ENCODE measurements at regions not wholly inside any gene's neighbourhood (a gene's known extent, or its start where the extent isn't known, plus 50 kb on each side); places are given as distances from the start of the nearest gene placed in this dataset.
"Not testable (repeated sequence)": the region's sequence is repeated elsewhere in the genome, so short reads cannot be mapped to it uniquely, and the experiment has no call there.

DNA sequence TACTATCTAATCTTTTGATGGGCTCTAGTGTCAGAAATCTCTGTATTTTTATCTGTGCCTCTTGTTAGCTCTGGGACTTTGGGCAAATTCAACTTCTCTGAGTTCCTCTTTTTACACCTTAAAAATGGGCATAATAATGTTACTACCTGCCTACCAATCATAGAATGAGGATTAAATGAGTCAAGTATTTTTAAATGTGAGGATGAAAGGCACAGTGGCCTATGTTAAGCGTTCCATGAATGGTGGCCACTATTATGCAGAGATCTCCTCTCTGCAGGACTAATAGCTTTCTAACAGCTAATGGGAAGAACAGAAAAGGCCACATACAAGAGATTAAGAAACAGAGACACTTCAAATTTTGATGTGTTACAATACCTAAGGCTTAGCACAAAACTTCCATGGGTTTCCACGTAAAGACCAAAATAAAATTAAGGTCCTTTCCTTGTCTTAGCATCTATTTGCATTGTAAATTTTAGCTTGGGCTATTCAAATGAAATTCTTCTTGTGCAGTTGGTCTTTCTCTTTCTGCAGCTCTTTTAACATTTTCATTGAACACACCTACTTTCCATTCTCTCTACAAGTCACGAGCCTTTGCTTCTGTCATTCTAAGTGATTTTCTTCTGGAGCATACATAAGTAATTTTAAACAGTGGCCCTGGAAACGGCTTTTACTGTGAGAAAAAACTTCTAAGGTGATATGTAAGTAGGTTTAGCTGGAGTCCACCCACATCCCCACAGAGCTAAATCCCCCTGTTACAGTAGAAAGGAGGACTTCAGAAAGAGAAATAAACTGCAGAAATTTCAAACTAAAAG, 117.9 kb upstream of the MED14 start:
- DNase-seq (ENCODE audit: low read depth) = no peak

DNA sequence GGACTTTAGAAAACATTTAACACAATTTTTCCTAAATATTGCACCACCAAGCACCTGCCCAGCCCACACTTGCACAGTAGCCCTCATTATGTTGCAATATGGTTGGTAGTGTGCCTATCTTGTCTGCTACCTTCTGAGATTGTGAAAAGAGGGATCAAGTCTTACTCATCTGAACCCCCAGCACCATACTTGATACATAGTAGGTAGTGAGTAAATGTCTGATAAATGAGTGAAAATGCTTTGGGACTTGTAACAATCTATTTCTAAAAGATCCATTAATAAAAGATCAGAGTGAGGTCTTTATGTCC, 118.4 kb upstream of the MED14 start:
- no peak for DNase-seq (ENCODE audit: low read depth)

DNA sequence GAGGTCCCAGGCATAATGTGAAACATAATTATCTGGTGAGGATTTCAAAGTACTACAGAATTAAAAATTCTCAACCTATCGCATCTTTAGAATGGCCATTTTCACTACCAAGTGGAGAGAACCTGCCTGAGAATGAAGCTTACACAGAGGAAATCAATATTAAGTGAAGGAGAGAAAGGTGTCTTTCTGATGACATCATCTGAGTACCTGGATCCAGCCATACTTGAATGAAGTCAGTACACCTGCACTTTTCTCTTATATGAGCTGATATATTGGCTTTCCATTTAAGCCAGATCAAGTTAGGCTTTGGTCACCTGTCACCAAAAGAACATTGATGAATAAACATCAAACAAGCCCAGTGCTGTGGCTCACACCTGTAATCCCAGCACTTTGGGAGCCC, 118.9 kb upstream of the MED14 start:
- no peak for DNase-seq (ENCODE audit: low read depth)

DNA sequence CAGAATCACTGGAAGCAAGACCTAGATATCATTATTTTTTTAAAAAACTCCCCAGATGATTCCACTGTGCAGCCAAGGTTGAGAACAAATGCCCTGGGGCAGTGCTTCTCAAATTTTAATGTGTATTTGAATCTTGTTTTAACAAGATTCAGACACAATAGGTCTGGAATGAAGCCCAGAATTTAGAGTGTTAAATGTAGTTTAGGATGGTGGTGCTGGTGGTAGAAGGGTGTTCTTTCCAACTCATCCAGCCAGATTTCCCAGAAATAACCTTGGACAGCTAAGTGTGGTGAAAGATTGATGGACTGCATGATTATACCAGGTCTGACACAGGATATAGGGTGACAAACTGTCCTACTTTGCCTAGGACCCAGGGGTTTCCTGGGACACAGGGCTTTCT, 120.1 kb upstream of the MED14 start:
- DNase-seq (ENCODE audit: low read depth) = no peak

DNA sequence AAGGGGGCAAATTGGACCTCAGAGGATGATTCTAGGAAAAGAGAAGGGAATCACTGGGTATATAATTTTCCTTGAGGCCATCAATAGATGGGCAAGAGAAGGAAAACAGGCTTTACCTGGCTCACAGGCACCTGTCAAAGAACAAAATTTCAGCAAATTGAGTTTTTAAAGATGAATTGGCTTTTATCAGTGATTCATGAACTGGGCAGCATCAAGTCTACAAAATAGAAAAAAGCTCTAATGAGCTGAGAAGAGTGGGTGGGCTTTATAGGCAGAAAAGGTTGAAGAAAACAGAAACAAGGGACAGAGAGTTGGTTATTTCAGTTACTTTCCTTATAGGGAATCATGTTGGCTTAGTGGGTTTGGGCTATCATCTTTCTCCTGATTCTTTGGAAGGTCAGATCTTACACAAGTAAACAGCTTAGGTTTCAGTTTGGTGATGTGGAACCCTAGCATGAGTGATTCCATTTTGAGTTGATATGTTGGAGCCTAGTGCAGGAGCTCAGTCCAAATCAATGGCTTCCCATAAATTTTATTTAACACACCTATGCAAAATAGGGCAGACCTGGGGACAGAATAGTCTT, 120.7 kb upstream of the MED14 start:
- no peak for DNase-seq (ENCODE audit: low read depth)

DNA sequence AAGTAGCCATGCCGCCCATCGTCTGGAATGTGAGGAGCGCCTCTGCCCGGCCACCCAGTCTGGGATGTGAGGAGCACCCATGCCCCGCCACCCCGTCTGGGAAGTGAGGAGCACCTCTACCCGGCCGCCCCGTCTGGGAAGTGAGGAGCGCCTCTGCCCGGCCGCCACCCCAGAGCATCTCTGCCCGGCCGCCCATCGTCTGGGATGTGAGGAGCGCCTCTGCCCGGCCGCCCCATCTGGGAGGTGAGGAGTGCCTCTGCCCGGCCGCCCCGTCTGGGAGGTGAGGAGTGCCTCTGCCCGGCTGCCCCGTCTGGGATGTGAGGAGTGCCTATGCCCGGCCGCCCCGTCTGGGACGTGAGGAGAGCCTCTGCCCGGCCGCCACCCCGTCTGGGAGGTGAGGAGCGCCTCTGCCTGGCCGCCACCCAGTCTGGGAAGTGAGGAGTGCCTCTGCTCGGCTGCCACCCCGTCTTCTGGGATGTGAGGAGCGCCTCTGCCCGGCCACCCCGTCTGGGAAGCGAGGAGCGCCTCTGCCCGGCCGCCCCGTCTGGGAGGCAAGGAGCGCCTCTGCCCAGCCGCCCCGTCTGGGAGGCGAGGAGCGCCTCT, 126.7 kb upstream of the MED14 start:
- DNase-seq (ENCODE audit: low read depth) = not testable (repeated sequence)

DNA sequence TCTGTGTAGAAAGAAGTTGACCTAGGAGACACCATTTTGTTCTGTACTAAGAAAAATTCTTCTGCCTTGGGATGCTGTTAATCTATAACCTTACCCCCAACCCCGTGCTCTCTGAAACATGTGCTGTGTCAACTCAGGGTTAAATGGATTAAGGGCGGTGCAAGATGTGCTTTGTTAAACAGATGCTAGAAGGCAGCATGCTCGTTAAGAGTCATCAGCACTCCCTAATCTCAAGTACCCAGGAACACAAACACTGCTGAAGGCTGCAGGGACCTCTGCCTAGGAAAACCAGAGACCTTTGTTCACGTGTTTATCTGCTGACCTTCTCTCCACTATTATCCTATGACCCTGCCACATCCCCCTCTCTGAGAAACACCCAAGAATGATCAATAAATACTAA, 127.9 kb upstream of the MED14 start:
- not testable (repeated sequence) for DNase-seq (ENCODE audit: low read depth)

DNA sequence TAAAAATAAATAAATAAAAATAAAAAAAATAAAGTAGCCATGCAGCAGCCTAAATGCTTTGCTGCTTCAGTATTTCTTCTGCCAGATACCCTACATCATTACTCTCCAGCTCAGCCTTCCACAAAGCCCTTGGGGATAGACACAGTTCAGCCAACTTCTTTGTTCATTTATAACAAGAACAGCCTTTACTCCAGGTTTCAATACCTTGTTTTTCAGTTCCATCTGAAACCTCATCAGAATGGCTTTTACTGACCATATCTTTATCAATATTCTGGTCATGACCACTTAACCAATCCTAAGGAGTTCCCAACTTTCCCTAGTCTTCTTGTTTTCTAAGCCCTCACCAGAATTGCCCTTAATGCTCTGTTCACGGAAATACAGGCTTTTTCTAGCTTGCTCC, 128.3 kb upstream of the MED14 start:
- DNase-seq (ENCODE audit: low read depth) = no peak

DNA sequence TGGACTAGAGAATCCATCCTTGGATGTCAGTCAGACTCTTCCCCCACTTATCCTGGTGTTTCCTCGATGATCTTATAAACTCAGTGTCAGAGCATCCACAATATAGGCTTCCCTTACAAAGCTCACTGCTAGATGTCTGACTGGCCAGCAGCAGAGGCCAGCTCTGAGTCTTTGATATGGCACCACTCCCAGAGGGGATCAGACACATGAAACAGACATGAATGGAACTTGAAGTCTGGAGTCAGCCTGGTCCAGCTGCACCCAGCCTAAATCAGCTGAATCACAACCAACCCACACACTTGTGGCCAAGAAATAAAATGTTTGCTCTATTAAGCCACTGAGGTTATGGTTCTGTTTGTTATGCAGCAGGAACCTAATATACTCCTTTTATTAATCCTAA, 129.6 kb upstream of the MED14 start:
- peak; percentile 31 for DNase-seq (ENCODE audit: low read depth)

DNA sequence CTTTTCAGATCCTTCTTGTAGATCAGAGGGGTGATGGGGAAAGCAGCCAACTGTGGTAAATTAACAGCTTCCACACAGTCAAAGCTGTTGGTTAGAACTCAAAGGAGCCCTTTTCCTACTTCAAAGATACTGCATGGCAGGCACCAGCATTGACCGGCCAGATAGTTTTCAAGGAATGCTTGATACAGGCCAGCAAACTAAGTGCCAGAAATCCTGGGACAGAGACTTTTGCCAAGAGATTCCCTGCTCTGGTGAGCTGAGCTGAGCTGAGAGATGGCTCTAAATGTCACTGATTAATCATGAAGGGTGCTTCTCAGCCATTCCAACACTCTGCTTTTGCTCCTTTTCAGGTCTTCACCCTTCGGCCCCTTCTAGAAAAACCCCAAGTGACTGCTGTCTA, 131.6 kb upstream of the MED14 start:
- no peak for DNase-seq (ENCODE audit: low read depth)

DNA sequence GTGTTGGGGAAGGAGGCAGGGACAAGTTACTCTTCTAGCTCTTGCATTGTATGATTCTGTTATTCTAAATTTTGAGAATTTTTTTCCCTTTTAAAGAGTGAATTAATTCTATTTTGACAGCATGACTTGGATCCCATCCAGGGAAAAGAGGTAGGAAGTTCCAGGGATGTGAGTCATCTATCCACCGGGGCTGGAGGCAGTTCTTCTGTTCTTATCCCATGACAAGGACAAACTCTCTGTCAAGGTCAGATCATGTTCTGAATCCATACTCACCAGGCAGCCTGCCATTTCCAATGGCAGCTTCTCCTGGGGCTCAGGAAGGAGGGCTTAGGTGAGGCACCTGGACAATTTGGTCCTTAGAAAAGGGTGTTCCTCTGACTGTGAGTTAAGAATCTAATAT, 132.0 kb upstream of the MED14 start:
- peak; percentile 72 for DNase-seq (ENCODE audit: low read depth)

DNA sequence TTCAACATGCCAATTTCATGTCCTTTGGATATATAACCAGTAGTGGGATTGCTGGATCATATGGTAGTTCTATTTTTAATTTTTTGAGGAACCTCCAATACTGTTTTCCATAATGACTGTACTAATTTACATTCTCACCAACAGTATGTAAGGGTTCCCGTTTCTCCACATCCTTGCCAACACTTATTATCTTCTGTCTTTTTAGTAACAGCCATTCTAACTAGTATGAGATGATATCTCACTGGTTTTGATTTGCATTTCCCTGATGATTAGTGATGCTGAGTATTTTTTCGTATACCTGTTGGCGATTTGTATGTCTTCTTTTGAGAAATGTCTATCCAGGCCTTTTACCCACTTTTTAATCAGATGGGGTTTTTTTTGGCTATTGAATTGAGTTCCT, 133.5 kb upstream of the MED14 start:
- no peak for DNase-seq (ENCODE audit: low read depth)

DNA sequence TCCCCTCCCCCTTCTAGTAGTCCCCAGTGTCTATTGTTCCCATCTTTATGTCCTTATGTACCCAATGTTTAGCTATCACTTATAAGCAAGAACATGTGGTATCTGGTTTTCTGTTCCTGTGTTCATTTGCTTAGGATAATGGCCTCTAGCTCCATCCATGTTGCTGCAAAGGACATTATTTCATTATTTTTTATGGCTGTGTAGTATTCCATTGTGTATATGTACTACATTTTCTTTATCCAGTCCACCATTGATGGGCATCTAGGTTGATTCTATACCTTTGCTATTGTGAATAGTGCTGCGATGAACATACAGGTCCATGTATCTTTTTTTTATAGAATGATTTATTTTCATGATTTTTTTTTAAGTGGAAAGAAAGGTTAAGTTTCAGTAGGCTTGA, 135.6 kb upstream of the MED14 start:
- not testable (repeated sequence) for DNase-seq (ENCODE audit: low read depth)

DNA sequence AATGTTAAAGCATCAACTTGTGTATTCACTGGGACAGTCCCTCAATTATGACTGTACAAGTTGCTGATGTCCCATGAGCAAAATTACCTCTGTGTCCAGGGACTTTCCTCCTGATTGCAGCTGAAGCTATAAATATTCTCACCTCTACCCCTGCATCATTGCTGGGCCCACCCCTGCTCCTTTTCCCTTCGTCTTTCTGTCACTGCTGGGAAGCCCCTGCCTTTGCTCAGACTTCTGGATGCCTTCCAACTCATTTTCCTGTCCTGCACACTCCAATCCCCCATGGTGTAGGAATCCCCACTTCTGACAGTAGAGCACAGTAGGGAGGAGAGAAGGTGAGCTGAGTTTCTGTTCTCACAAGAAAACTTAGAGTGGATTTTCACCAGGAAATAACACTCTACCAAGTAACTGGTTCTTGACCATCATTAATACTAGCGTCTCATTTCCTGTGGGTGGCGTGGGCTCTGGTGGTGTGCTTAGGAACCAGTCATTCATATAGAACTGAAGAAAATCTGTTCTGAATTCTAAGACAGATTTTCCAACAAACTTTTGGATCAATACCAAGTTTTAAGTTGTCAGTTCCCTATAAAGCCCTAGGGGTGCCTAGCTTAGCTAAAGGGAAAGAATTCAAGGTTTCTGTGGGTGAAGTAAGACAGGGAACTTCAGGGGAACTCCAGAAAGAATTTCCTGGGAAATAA, 136.2 kb upstream of the MED14 start:
- DNase-seq (ENCODE audit: low read depth) = peak; percentile 37

DNA sequence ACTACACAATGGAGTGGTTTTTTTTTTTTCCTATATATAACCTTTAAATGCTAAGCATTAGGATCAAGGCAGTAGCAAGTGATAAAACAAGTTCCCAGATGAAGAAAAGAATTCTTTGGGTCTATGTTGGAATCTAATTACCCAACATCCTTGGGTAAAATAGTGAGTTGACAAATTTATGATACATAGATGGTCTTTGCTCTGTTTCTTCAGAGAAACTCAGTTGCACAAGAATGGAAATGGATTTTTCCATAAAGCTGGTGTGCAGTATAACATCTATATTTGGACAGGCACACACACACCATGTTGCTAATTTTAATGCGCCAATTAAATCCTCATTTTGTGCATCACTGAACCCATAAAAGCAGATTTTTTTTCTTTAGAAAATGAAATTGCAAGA, 137.0 kb upstream of the MED14 start:
- no peak for DNase-seq (ENCODE audit: low read depth)

DNA sequence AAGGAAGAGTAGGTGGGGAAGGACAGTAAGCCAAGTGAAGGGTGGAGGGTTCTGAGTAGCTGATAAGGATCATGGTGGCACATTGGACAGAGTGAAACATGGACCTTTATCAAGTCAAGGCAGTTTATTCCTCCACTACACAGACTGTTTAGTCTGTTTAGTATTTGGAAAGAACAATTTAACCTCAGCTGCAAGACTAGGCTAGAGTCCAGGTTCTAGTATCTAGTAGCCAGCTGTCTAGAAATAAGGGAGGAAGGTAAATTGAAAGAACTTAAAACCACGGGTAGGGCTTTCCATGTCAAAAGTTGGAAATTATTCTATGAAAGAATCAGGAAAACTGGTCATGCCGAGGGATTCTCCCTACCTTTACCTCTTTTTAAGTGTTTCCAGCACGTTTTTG, 140.1 kb upstream of the MED14 start:
- no peak for DNase-seq (ENCODE audit: low read depth)

DNA sequence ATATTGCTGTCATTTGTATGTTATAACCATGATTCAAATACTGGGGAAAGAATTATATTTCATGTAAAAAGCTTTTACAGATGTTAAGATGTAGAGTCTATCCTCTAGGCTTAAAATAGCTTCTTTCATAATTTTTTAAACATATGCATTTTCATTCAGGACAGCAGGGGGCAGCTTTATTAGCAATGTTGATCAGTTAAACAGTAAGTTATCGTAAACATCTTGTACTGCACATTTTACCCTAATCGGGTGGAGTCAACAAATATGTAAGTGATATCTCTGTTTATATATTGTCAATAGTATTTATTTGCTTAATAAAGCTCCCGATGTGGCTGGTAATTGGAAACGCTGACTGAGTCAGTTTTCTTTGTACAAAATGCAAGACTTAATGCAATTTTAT, 142.5 kb upstream of the MED14 start:
- peak; percentile 51 for DNase-seq (ENCODE audit: low read depth)

DNA sequence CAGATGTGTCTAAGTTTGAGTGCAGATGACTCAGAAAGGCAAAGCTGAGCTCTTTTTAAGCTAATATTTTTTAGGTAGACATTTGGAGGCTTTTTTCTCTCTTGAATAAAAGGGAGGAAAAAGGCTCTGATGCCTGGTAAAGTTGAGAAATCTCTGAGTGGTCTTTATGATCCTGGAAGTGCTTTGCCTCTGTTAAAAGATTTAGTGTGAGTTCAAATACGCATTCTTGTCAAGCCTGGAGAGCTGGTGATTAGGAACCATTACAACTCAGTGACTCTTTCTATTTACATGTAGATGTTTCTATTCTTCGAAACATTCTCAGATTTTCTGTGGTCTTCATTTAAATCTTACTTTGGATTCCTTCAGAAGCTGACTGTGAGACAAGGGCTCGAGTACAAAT, 143.4 kb upstream of the MED14 start:
- no peak for DNase-seq (ENCODE audit: low read depth)

DNA sequence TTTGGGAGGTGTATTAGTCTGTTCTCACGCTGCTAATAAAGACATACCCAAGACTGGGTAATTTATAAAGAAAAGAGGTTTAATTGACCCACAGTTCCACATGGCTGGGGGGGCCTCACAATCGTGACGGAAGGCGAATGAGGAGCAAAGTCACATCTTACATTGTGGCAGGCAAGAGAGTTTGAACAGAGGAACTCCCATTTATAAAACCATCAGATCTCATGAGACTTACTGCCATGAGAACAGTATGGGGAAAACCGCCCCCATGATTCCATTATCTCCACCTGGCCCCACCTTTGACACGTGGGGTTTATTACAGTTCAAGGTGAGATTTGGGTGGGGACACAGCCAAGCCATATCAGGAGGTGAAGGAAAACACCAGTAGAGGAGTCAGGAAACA, 143.8 kb upstream of the MED14 start:
- not testable (repeated sequence) for DNase-seq (ENCODE audit: low read depth)

DNA sequence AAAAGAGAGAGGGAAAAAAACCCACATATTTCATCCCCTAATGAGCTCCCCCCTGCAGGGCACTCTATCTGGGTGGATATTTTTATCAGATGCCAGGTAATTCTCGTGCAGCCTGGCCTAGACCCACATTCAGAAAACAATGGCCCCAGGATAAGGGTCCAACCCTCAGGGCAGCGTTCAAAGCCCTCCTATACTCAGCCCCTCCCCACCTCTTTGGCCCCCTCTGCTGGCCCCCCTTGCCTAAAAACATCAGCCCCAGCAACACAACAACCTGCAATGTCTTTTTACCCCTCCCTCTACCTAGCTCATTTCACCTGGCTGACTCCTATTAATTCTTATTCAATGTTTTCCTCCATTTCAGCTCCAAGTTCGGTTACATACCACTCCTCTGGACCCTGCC, 145.4 kb upstream of the MED14 start:
- no peak for DNase-seq (ENCODE audit: low read depth)

DNA sequence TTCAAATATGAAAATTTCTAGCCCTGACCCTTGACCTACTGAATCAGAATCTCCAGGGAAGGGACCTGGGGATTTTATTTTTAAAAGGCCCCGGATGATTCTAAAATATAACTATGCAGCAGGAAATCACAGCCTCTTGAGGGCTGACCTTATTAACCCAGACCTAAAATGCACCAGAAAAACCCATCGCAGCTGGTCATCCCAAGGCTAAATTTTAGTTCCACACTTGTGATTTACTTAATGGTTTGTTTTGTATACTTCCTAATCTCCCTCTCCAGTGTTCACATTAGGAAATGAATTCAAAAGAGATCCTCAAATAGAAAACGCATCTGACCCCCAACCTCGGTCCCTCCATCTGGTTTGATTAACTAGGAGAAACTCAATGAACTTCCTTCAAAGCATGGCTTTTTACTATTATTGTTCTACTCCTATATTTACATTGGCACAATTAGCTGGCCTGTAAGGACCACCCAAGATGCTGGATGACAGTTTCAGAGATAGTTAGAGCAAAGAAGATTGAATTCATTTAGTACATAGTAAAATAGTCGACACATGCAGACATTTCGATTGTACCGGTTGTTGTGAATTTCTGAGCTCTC, 147.8 kb upstream of the MED14 start:
- DNase-seq (ENCODE audit: low read depth) = no peak

DNA sequence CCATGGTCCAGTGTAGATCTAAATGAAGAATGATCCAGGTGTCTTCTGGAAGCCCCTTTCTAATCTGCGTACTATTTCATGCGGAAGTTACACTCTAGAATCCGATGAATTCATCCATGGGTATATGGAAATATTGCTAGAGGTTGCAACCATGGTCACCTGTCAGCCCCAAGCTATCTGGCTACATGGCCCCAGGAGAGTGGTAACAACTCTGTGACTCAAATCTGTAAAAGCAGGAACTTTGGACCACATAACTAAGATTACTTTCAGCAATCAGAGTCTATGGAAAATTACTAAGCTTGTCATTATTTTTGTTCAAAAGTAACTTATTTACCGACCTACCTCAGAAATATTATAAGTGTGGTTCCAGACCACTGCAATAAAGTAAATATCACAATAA, 150.6 kb upstream of the MED14 start:
- DNase-seq (ENCODE audit: low read depth) = no peak

DNA sequence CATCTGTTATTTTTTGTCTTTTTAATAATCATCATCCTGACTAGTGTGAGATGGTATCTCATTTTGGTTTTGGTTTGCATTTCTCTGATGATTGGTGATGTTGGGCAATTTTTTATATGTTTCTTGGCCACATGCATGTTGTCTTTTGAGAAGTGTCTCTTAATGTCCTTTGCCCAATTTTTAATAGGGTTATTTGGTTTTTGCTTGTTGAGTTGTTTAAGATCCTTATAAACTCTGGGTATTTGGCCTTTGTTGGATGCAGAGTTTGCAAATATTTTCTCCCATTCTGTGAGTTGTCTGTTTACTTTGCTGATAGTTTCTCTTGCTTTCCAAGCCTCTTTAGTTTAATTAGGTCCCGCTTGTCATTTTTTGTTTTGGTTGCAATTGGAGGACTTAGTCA, 152.1 kb upstream of the MED14 start:
- no peak for DNase-seq (ENCODE audit: low read depth)

Data from ELR (cell line).